Cardiac fibroblast (primary cell): ENCODE measurements at regions not wholly inside any gene's neighbourhood (a gene's known extent, or its start where the extent isn't known, plus 50 kb on each side); places are given as distances from the start of the nearest gene placed in this dataset.

Experiments
- DNase-seq, 2 donors: peaks; one replicate each; pipeline versions ENCODE4 v3.0.0 to v3.0.0-alpha.2; 2010; ENCODE audit warnings: low read depth in 2 of 2
- H3K4me3 ChIP-seq, 2 donors: replicated peaks in 1 of 2; 1 replicate in 1 of 2; 2 replicates in 1 of 2; pipeline ENCODE4 v1.5.1; 2011; ENCODE audit warnings: low read depth in 2 of 2, low read length in 2 of 2, mild to moderate bottlenecking in 2 of 2, moderate library complexity in 1 of 2
- CTCF ChIP-seq: IDR thresholded peaks from one replicate; pipeline ENCODE4 v1.5.1; 2011; ENCODE audit warnings: low read depth, mild to moderate bottlenecking, low read length, inconsistent platforms

- TF ChIP-seq CTCF: no peak
- H3K4me3 ChIP-seq: no peak overlapping the region
- DNase-seq: no peak
These were observed 386.3 kb upstream of the CADM1 start for GRCh38 chr11:115890500-115890899.

DNA sequence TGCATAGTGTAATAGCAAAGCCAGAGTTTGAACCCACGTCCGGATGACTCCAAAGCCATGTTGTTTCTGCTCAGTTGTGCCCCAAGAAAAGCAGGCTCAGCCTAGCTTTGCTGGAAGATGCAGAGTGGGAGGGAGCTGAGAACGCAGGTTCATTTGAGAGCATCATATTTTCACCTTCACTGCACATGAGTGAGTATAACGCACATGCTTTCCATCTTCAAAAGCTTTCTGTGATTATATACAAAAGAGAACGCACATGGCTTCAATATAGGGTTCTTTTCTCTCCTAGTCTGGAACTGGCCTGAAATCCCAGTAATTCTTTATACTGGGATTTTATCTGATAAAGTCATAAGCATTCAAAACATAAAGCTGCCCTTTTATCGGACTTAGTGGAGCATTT, 385.5 kb upstream of the CADM1 start:
- no peak overlapping the region for H3K4me3 ChIP-seq
- TF ChIP-seq CTCF: no peak
- no peak for DNase-seq

GRCh38 chr11:115887727-115888126, 383.5 kb upstream of the CADM1 start:
- TF ChIP-seq CTCF: no peak
- H3K4me3 ChIP-seq: no peak overlapping the region
- no peak for DNase-seq

GRCh38 chr11:115887316-115887715, 383.1 kb upstream of the CADM1 start:
- no peak overlapping the region for H3K4me3 ChIP-seq
- DNase-seq: no peak
- TF ChIP-seq CTCF: no peak

GRCh38 chr11:115886422-115886733, 382.2 kb upstream of the CADM1 start:
- no peak for DNase-seq
- no peak for TF ChIP-seq CTCF
- no peak overlapping the region for H3K4me3 ChIP-seq

GRCh38 chr11:115885535-115886421, 381.6 kb upstream of the CADM1 start:
- no peak overlapping the region for H3K4me3 ChIP-seq
- no peak for TF ChIP-seq CTCF
- DNase-seq: no peak
